H1 (cell line): ENCODE measurements at regions not wholly inside any gene's neighbourhood (a gene's known extent, or its start where the extent isn't known, plus 50 kb on each side); places are given as distances from the start of the nearest gene placed in this dataset.

Source experiments
- CTCF ChIA-PET: fragments of 300-600 bp; sonication (Branson Sonifier 250); formaldehyde crosslinking; loops from one replicate; lab custom pipeline; 2021; ENCODE audit not compliant: partially characterized antibody; lab: Charles Lee
- POLR2A ChIA-PET: fragments of 300-600 bp; sonication (Branson Sonifier 250); formaldehyde crosslinking; loops from one replicate; lab custom pipeline; 2021; ENCODE audit warnings: inconsistent platforms; ENCODE audit not compliant: partially characterized antibody; lab: Charles Lee
- DNase-seq, 2 experiments: peaks; one replicate each; pipeline versions ENCODE4 v3.0.0 to v3.0.0-alpha.2; 2010 to 2022; ENCODE audit warnings: low spot score in 2 of 2, low read depth in 1 of 2, mixed read lengths in 1 of 2
- FAIRE-seq: peaks from 2 replicates; lab custom pipeline; 2011; peaks lifted over from hg19 to GRCh38; lab: Jason Lieb, UNC
- H2AFZ ChIP-seq: 2 replicates; pipeline ENCODE4 v1.8.1; 2012; ENCODE audit warnings: low read length, inconsistent platforms
- H2AK5ac ChIP-seq: 2 replicates; pipeline ENCODE4 v1.6.1; 2013; ENCODE audit warnings: low read depth, low read length
- H2BK120ac ChIP-seq: replicated peaks from 2 replicates; pipeline ENCODE3; 2013; ENCODE audit warnings: low read depth, low read length, inconsistent platforms
- H2BK12ac ChIP-seq: 2 replicates; pipeline ENCODE4 v1.6.1; 2013; ENCODE audit warnings: low read depth, low read length
- H2BK15ac ChIP-seq: 2 replicates; pipeline ENCODE4 v1.6.1; 2013; ENCODE audit warnings: low read length
- H2BK20ac ChIP-seq: 2 replicates; pipeline ENCODE4 v1.6.1; 2013; ENCODE audit warnings: low read length
- H2BK5ac ChIP-seq: 2 replicates; pipeline ENCODE4 v1.6.1; 2013; ENCODE audit warnings: low read depth, low read length
- H3K14ac ChIP-seq: 2 replicates; pipeline ENCODE4 v1.6.1; 2013; ENCODE audit warnings: inconsistent platforms; ENCODE audit not compliant: insufficient read length
- H3K18ac ChIP-seq: 2 replicates; pipeline ENCODE4 v1.6.1; 2013; ENCODE audit warnings: low read length; ENCODE audit errors: extremely low read depth
- H3K23ac ChIP-seq: 2 replicates; pipeline ENCODE4 v1.6.1; 2013; ENCODE audit warnings: inconsistent platforms; ENCODE audit not compliant: insufficient read length
- H3K23me2 ChIP-seq: 2 replicates; pipeline ENCODE4 v1.6.1; 2013; ENCODE audit warnings: low read depth, low read length
- H3K27ac ChIP-seq: 2 replicates; pipeline ENCODE4 v1.6.1; 2011; ENCODE audit warnings: low read depth, low read length, inconsistent platforms
- H3K27me3 ChIP-seq, 4 experiments: replicated peaks in 1 of 4; 1 replicate in 1 of 4; 2 replicates in 3 of 4; pipeline versions ENCODE4 v1.6.1 to v1.8.1; 2011 to 2013; ENCODE audit warnings: low read length in 3 of 4, mild to moderate bottlenecking in 3 of 4, inconsistent platforms in 2 of 4, mixed read lengths in 2 of 4, moderate library complexity in 1 of 4; ENCODE audit not compliant: control insufficient read depth in 3 of 4, insufficient read depth in 3 of 4; ENCODE audit errors: extremely low read depth in 1 of 4
- H3K36me3 ChIP-seq, 4 experiments: 2 replicates each; pipeline versions ENCODE4 v1.6.1 to v1.8.1; 2011 to 2013; ENCODE audit warnings: mild to moderate bottlenecking in 4 of 4, low read length in 3 of 4, moderate library complexity in 2 of 4, control low read depth in 1 of 4, inconsistent platforms in 1 of 4; ENCODE audit not compliant: insufficient read depth in 4 of 4, control insufficient read depth in 2 of 4
- H3K4ac ChIP-seq: replicated peaks from 2 replicates; pipeline ENCODE3; 2013; ENCODE audit warnings: low read length, low read depth, mixed read lengths, inconsistent platforms; ENCODE audit not compliant: insufficient read length
- H3K4me1 ChIP-seq, 4 experiments: replicated peaks in 1 of 4; 1 replicate in 1 of 4; 2 replicates in 3 of 4; pipeline versions ENCODE4 v1.6.1 to v1.8.1; 2011 to 2013; ENCODE audit warnings: low read length in 3 of 4, inconsistent platforms in 2 of 4, mixed read lengths in 1 of 4; ENCODE audit not compliant: insufficient read depth in 4 of 4, control insufficient read depth in 3 of 4
- H3K4me2 ChIP-seq, 2 experiments: 2 replicates each; pipeline versions ENCODE4 v1.6.1 to v1.8.1; 2011 to 2013; ENCODE audit warnings: low read depth in 2 of 2, low read length in 2 of 2, control low read depth in 1 of 2, inconsistent platforms in 1 of 2, mild to moderate bottlenecking in 1 of 2; ENCODE audit not compliant: insufficient read depth in 1 of 2
- H3K4me3 ChIP-seq, 4 experiments: fragments of 200-600, 300-600 bp in 1 of 4; sonication (generic), shearing (Covaris generic), sonication (Bioruptor Twin) in 1 of 4; 2 replicates each; pipeline versions ENCODE4 v1.5.1 to v1.8.1; 2011 to 2016; ENCODE audit warnings: low read length in 4 of 4, low read depth in 3 of 4, control low read depth in 2 of 4, inconsistent platforms in 2 of 4, mild to moderate bottlenecking in 2 of 4, mixed read lengths in 1 of 4, moderate library complexity in 1 of 4; ENCODE audit not compliant: insufficient read depth in 2 of 4; ENCODE audit errors: extremely low read depth in 1 of 4
- H3K56ac ChIP-seq: replicated peaks from 2 replicates; pipeline ENCODE3; 2013; ENCODE audit warnings: low read depth, mild to moderate bottlenecking, mixed read lengths, low read length, inconsistent platforms; ENCODE audit not compliant: insufficient read length
- H3K79me1 ChIP-seq: 2 replicates; pipeline ENCODE4 v1.6.1; 2013; ENCODE audit warnings: low read depth, low read length, control low read depth
- H3K79me2 ChIP-seq, 2 experiments: 2 replicates each; pipeline versions ENCODE4 v1.6.1 to v1.8.1; 2012 to 2013; ENCODE audit warnings: low read length in 2 of 2, mild to moderate bottlenecking in 2 of 2, inconsistent platforms in 1 of 2; ENCODE audit not compliant: insufficient read depth in 2 of 2, control insufficient read depth in 1 of 2
- H3K9ac ChIP-seq, 4 experiments: replicated peaks in 1 of 4; 1 replicate in 1 of 4; 2 replicates in 3 of 4; pipeline versions ENCODE4 v1.6.1 to v1.8.1; 2011 to 2013; ENCODE audit warnings: low read depth in 3 of 4, low read length in 3 of 4, control low read depth in 2 of 4, mild to moderate bottlenecking in 2 of 4, moderate library complexity in 2 of 4, inconsistent platforms in 1 of 4; ENCODE audit errors: extremely low read depth in 1 of 4
- H3K9me3 ChIP-seq, 2 experiments: 2 replicates each; pipeline versions ENCODE4 v1.6.1 to v1.8.1; 2012 to 2013; ENCODE audit warnings: mild to moderate bottlenecking in 2 of 2, moderate library complexity in 2 of 2, control low read depth in 1 of 2, inconsistent platforms in 1 of 2, low read depth in 1 of 2, low read length in 1 of 2, mixed read lengths in 1 of 2; ENCODE audit not compliant: insufficient read depth in 2 of 2
- H4K20me1 ChIP-seq, 2 experiments: replicated peaks in 1 of 2; 2 replicates each; pipeline versions ENCODE3 to v1.8.1; 2011 to 2013; ENCODE audit warnings: inconsistent platforms in 2 of 2, low read length in 2 of 2, mild to moderate bottlenecking in 1 of 2; ENCODE audit not compliant: insufficient read depth in 2 of 2, control insufficient read depth in 1 of 2
- H4K5ac ChIP-seq: 2 replicates; pipeline ENCODE4 v1.6.1; 2013; ENCODE audit warnings: low read length, low read depth, mixed read lengths, inconsistent platforms; ENCODE audit not compliant: insufficient read length
- H4K8ac ChIP-seq: 2 replicates; pipeline ENCODE4 v1.8.0; 2013; ENCODE audit warnings: mild to moderate bottlenecking, moderate library complexity, low read length, inconsistent platforms; ENCODE audit not compliant: insufficient read depth; ENCODE audit errors: extremely low read depth
- H4K91ac ChIP-seq: replicated peaks from 2 replicates; pipeline ENCODE3; 2013; ENCODE audit warnings: low read length, mixed read lengths, inconsistent platforms; ENCODE audit not compliant: insufficient read length
- EP300 ChIP-seq, 2 experiments: IDR thresholded peaks; 1 replicate in 1 of 2; 2 replicates in 1 of 2; pipeline ENCODE4 v1.6.1; 2011 to 2012; ENCODE audit warnings: low read depth in 2 of 2, low read length in 2 of 2, mild to moderate bottlenecking in 2 of 2, borderline replicate concordance in 1 of 2, inconsistent platforms in 1 of 2, moderate library complexity in 1 of 2
- PHF8 ChIP-seq: fragments of 200-600 bp; sonication (generic); conservative IDR thresholded peaks from 2 replicates; pipeline ENCODE4 v1.7.1; 2012; ENCODE audit warnings: low read depth, mild to moderate bottlenecking, inconsistent platforms, low read length, moderate library complexity
- SRF ChIP-seq: IDR thresholded peaks from 2 replicates; pipeline ENCODE4 v1.6.1; 2011; ENCODE audit warnings: mild to moderate bottlenecking, low read depth, low read length, moderate library complexity
- WGBS, 2 experiments: shearing (Covaris generic) in 1 of 2; methylation state at CpG; one replicate each; pipeline versions ENCODE4 v1.1.6 to v1.1.7; 2013 to 2015; ENCODE audit warnings: low lambda C conversion rate in 2 of 2, mixed read lengths in 2 of 2, inconsistent platforms in 1 of 2, low coverage in 1 of 2, missing lambda C conversion rate in 1 of 2; ENCODE audit not compliant: insufficient replicate concordance in 2 of 2, insufficient coverage in 1 of 2, insufficient read length in 1 of 2; ENCODE audit errors: extremely low coverage in 1 of 2, missing lambda C conversion rate in 1 of 2; 5-methylcytosine and 5-hydroxymethylcytosine counted together

DNA sequence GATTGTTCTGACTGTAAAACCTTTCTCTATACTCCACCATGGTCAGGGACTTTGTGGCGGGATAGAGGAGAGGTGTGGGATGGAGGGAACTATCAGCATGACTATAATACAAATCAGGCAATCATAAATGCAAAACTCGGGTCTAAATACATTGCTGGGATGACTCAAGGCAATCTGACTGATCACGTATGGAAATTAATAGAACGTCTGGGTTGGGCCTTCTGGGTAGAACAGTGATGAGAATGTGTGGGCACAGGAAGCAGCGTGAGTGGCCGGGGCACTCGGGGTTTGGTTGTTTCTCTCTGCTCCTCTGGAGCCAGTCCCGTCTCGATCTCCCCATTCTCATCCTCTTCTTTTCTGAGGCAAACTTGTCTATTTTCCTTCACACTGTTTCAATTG lies 485.8 kb downstream of the VRK1 start:
- no peaks in the 10 kb centered on the region for H3K27me3 ChIP-seq
- no peak overlapping the region for H3K23ac ChIP-seq
- no peak overlapping the region for H4K91ac ChIP-seq
- no peak overlapping the region for H3K9ac ChIP-seq
- H3K18ac ChIP-seq = no peak overlapping the region
- no peak overlapping the region for H3K4me3 ChIP-seq
- no peak overlapping the region for H3K14ac ChIP-seq
- no peak for DNase-seq
- ChIA-PET CTCF (interaction anchor here (0.6 kb wide), 1 partner anchor 17 kb away, joined by 3 read pairs; no protein-coding TSS in a partner anchor), POLR2A (no interaction called here)
- no peak overlapping the region for H2BK20ac ChIP-seq
- H3K27ac ChIP-seq = no peak overlapping the region
- FAIRE-seq = no peak
- H2AFZ ChIP-seq = no peak overlapping the region
- peaks cover 0 to 6% (median 2%) of the 10 kb centered on the region in 4 experiments; a peak in 4 of 7 replicates for H3K4me1 ChIP-seq
- H3K36me3 ChIP-seq = no peaks in the 10 kb centered on the region
- H3K79me1 ChIP-seq = no peaks in the 10 kb centered on the region
- no peaks in the 10 kb centered on the region for H3K9me3 ChIP-seq
- H4K5ac ChIP-seq = no peak overlapping the region
- H3K4ac ChIP-seq = no peak overlapping the region
- 91% methylated on average over 9 of the region's 9 CpGs; no CpG with 5 or more reads in 1 of the 2 experiments for WGBS, 2 experiments
- H3K56ac ChIP-seq = no peak overlapping the region
- H2BK15ac ChIP-seq = no peak overlapping the region
- H4K20me1 ChIP-seq = no peaks in the 10 kb centered on the region
- H2AK5ac ChIP-seq = no peak overlapping the region
- H4K8ac ChIP-seq = no peak overlapping the region
- no peak overlapping the region for H2BK5ac ChIP-seq
- no peak overlapping the region for H3K4me2 ChIP-seq
- H3K23me2 ChIP-seq = peaks cover 3% of the 10 kb centered on the region; the same call in 1 of the 2 replicates
- no peak overlapping the region for H2BK12ac ChIP-seq
- H3K79me2 ChIP-seq = no peaks in the 10 kb centered on the region
- no peak overlapping the region for H2BK120ac ChIP-seq
- TF ChIP-seq PHF8 = no peak
- TF ChIP-seq SRF = no peak
- TF ChIP-seq EP300 (IDR thresholded peaks at IDR 0.05; ENCODE audit: borderline replicate concordance in 1 of 2, low read depth in 2 of 2, low read length in 2 of 2) = no peak
